Neural cell (in vitro differentiated cells): ENCODE measurements at regions not wholly inside any gene's neighbourhood (a gene's known extent, or its start where the extent isn't known, plus 50 kb on each side); places are given as distances from the start of the nearest gene placed in this dataset.

ENCODE experiments used
- H2AFZ ChIP-seq: fragments of 200-600, 300-800 bp; sonication (generic), shearing (Covaris generic); 2 replicates; pipeline ENCODE4 v1.6.0; 2014; ENCODE audit warnings: low read depth, mild to moderate bottlenecking, antibody characterized with exemption, low read length, moderate library complexity
- H3F3A ChIP-seq: fragments of 200-600 bp; shearing (Covaris generic); 2 replicates; pipeline ENCODE4 v1.6.1; 2016; ENCODE audit warnings: mild to moderate bottlenecking, moderate library complexity, mixed read lengths, antibody characterized with exemption, low read length; ENCODE audit not compliant: insufficient read depth, poor library complexity, severe bottlenecking
- H3K27ac ChIP-seq: fragments of 200-600, 300-800 bp; sonication (generic), shearing (Covaris generic); 2 replicates; pipeline ENCODE4 v1.5.1; 2014; ENCODE audit warnings: mild to moderate bottlenecking, low read length, moderate library complexity
- H3K27me3 ChIP-seq: fragments of 300-800, 200-600 bp; sonication (generic), shearing (Covaris generic); 2 replicates; pipeline ENCODE4 v1.6.0; 2014; ENCODE audit warnings: mild to moderate bottlenecking, low read depth, low read length, moderate library complexity; ENCODE audit not compliant: insufficient read depth
- H3K36me3 ChIP-seq: fragments of 300-800, 200-600 bp; sonication (generic), shearing (Covaris generic); 2 replicates; pipeline ENCODE4 v1.5.1; 2014; ENCODE audit warnings: mild to moderate bottlenecking, antibody characterized with exemption, low read length, moderate library complexity; ENCODE audit not compliant: insufficient read depth
- H3K4me2 ChIP-seq: fragments of 300-800, 200-600 bp; sonication (generic), shearing (Covaris generic); 2 replicates; pipeline ENCODE4 v1.6.0; 2014; ENCODE audit warnings: mild to moderate bottlenecking, low read length
- H3K4me3 ChIP-seq: fragments of 300-800, 200-600 bp; sonication (generic), shearing (Covaris generic); 2 replicates; pipeline ENCODE4 v1.5.1; 2014; ENCODE audit warnings: mild to moderate bottlenecking, low read length, moderate library complexity
- H3K79me2 ChIP-seq: fragments of 200-600 bp; shearing (Covaris generic); replicated peaks from 2 replicates; pipeline ENCODE4 v1.6.0; 2014; ENCODE audit warnings: mild to moderate bottlenecking, low read length, moderate library complexity; ENCODE audit not compliant: insufficient read depth
- H3K9ac ChIP-seq: fragments of 300-800, 200-600 bp; sonication (generic), shearing (Covaris generic); 2 replicates; pipeline ENCODE4 v1.6.1; 2016; ENCODE audit warnings: mild to moderate bottlenecking, low read length, mixed read lengths
- H3K9me2 ChIP-seq: fragments of 200-600 bp; shearing (Covaris generic); 2 replicates; pipeline ENCODE4 v1.6.1; 2016; ENCODE audit warnings: mild to moderate bottlenecking, low read length, mixed read lengths; ENCODE audit not compliant: insufficient read depth
- H3K9me3 ChIP-seq: fragments of 200-600, 300-800 bp; sonication (generic), shearing (Covaris generic); 2 replicates; pipeline ENCODE4 v1.6.1; 2016; ENCODE audit warnings: mild to moderate bottlenecking, mixed run types, low read length, moderate library complexity, mixed read lengths
- H4K20me1 ChIP-seq: fragments of 200-600 bp; shearing (Covaris generic); 2 replicates; pipeline ENCODE4 v1.6.1; 2016; ENCODE audit warnings: mild to moderate bottlenecking, mixed run types; ENCODE audit not compliant: insufficient read depth
- CTCF ChIP-seq: fragments of 450-650 bp; IDR thresholded peaks from 2 replicates; pipeline ENCODE4 v1.5.1; 2014; ENCODE audit warnings: antibody characterized with exemption, mild to moderate bottlenecking, moderate library complexity; ENCODE audit not compliant: poor library complexity, severe bottlenecking
- EP300 ChIP-seq: fragments of 450-650 bp; conservative IDR thresholded peaks from 2 replicates; pipeline ENCODE4 v1.6.1; 2014; ENCODE audit warnings: antibody characterized with exemption, mild to moderate bottlenecking, moderate library complexity; ENCODE audit not compliant: poor library complexity, severe bottlenecking
- EZH2 ChIP-seq: fragments of 200-600, 300-800 bp; shearing (Covaris generic), sonication (generic); IDR thresholded peaks from 2 replicates; pipeline ENCODE4 v1.6.1; 2014; ENCODE audit warnings: antibody characterized with exemption, low read length, borderline replicate concordance, mild to moderate bottlenecking; ENCODE audit not compliant: insufficient read depth, poor library complexity, severe bottlenecking
- MXI1 ChIP-seq: fragments of 450-650 bp; conservative IDR thresholded peaks from 2 replicates; pipeline ENCODE4 v1.6.1; 2014; ENCODE audit warnings: antibody characterized with exemption, mild to moderate bottlenecking; ENCODE audit not compliant: poor library complexity, severe bottlenecking
- POLR2AphosphoS5 ChIP-seq: IDR thresholded peaks from 2 replicates; pipeline ENCODE4 v1.6.1; 2012
- RAD21 ChIP-seq: fragments of 450-650 bp; conservative IDR thresholded peaks from 2 replicates; pipeline ENCODE4 v1.6.1; 2014; ENCODE audit warnings: antibody characterized with exemption, mild to moderate bottlenecking, moderate library complexity
- REST ChIP-seq: IDR thresholded peaks from 2 replicates; pipeline ENCODE4 v1.6.1; 2012; ENCODE audit warnings: borderline replicate concordance
- SMC3 ChIP-seq: fragments of 450-650 bp; conservative IDR thresholded peaks from 2 replicates; pipeline ENCODE4 v1.6.1; 2014; ENCODE audit warnings: antibody characterized with exemption, mild to moderate bottlenecking, moderate library complexity; ENCODE audit not compliant: poor library complexity
- TAF1 ChIP-seq: IDR thresholded peaks from 2 replicates; pipeline ENCODE4 v1.6.1; 2012; ENCODE audit warnings: low read depth

GRCh38 chr2:129462349-129462748 lies 517.1 kb upstream of the RAB6C start:
- no peak overlapping the region for H3K4me2 ChIP-seq
- H3K9me3 ChIP-seq = no peaks in the 10 kb centered on the region
- no peak overlapping the region for H3K4me3 ChIP-seq
- no peaks in the 10 kb centered on the region for H3F3A ChIP-seq
- no peak overlapping the region for H3K9ac ChIP-seq
- no peak overlapping the region for H2AFZ ChIP-seq
- TF ChIP-seq RAD21 (no peak), POLR2AphosphoS5 (no peak), MXI1 (no peak), TAF1 (no peak), CTCF (no peak), EP300 (no peak), REST (no peak), EZH2 (no peak), SMC3 (no peak)
- no peaks in the 10 kb centered on the region for H3K27me3 ChIP-seq
- no peaks in the 10 kb centered on the region for H3K9me2 ChIP-seq
- no peaks in the 10 kb centered on the region for H3K36me3 ChIP-seq
- H3K79me2 ChIP-seq = no peaks in the 10 kb centered on the region
- H3K27ac ChIP-seq = no peak overlapping the region
- no peaks in the 10 kb centered on the region for H4K20me1 ChIP-seq

- Histone ChIP-seq H2AFZ (no peak overlapping the region), H3K4me3 (no peak overlapping the region), H3K9ac (no peak overlapping the region), H3K9me3 (no peaks in the 10 kb centered on the region), H3K4me2 (no peak overlapping the region), H4K20me1 (no peaks in the 10 kb centered on the region), H3K79me2 (no peaks in the 10 kb centered on the region), H3K9me2 (no peaks in the 10 kb centered on the region), H3K27ac (no peak overlapping the region), H3K36me3 (no peaks in the 10 kb centered on the region), H3F3A (no peaks in the 10 kb centered on the region), H3K27me3 (no peaks in the 10 kb centered on the region)
- no peak for TF ChIP-seq EP300
- TF ChIP-seq CTCF = no peak
- TF ChIP-seq SMC3 = no peak
- TF ChIP-seq RAD21 = no peak
- no peak for TF ChIP-seq MXI1
- TF ChIP-seq POLR2AphosphoS5 = no peak
- TF ChIP-seq EZH2 = no peak
- no peak for TF ChIP-seq TAF1
- TF ChIP-seq REST = no peak
These were observed 516.5 kb upstream of the RAB6C start for GRCh38 chr2:129462967-129463366.
